NB4 (cell line): ENCODE measurements at regions not wholly inside any gene's neighbourhood (a gene's known extent, or its start where the extent isn't known, plus 50 kb on each side); places are given as distances from the start of the nearest gene placed in this dataset.

Experiments
- CTCF ChIP-seq: IDR thresholded peaks from one replicate; pipeline ENCODE4 v1.5.1; 2012; ENCODE audit warnings: low read depth, low read length
- MAX ChIP-seq: IDR thresholded peaks from 2 replicates; pipeline ENCODE4 v1.6.1; 2011; ENCODE audit warnings: low read depth, low read length
- MYC ChIP-seq: IDR thresholded peaks from 2 replicates; pipeline ENCODE4 v1.6.1; 2011; ENCODE audit warnings: low read depth, low read length
- POLR2A ChIP-seq: IDR thresholded peaks from 2 replicates; pipeline ENCODE4 v1.6.1; 2011; ENCODE audit warnings: mild to moderate bottlenecking; ENCODE audit not compliant: insufficient read length; ENCODE audit errors: extremely low read depth

DNA sequence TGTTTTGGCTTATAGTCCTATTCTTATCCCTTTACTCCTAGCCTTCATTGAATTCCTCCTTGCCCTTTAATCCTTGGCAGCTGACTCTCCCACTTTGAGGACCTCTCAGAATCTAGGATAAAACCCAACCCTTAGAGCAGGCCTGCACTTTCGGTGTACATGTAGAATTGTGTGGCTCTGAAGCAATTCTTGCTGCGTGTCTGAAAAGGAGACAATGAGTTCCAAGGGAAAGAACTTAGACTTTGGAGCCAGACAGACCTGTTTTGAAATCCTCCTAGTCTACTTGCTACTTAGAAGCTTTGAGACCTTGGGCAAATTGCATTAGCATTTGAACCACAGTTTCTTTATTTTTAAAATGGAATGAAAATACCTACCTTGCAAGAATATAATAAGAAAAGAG is 175.2 kb downstream of the BEND2 start:
- TF ChIP-seq POLR2A (no peak), CTCF (no peak), MYC (no peak), MAX (no peak)
